HCT116 (cell line): ENCODE measurements at regions not wholly inside any gene's neighbourhood (a gene's known extent, or its start where the extent isn't known, plus 50 kb on each side); places are given as distances from the start of the nearest gene placed in this dataset.

Experiments
- ATAC-seq: fragments of 200-7000 bp; cut with Tn5 transposase; 2 replicates; pipeline ENCODE4 v1.9.1; 2020; ENCODE audit warnings: mild to moderate bottlenecking, moderate library complexity
- BruUV-seq: library from RNA; stranded (reverse); fragments of 400-500 nt; replicated peaks from 2 replicates; lab custom pipeline; 2021; lab: Mats Ljungman, UMichigan
- CTCF ChIA-PET: fragments of 300-600 bp; sonication (Branson Sonifier 250); formaldehyde crosslinking; loops from one replicate; lab custom pipeline; 2021; ENCODE audit warnings: antibody characterized with exemption; lab: Charles Lee
- POLR2A ChIA-PET: fragments of 300-600, 350-600 bp; sonication (Branson Sonifier 250); formaldehyde crosslinking; loops from one replicate; lab custom pipeline; 2021; ENCODE audit warnings: antibody characterized with exemption; lab: Charles Lee
- RAD21 ChIA-PET, 2 experiments: fragments of 300-600 bp; sonication (Branson Sonifier 250); formaldehyde crosslinking; loops; one replicate each; lab custom pipeline; 2023; ENCODE audit warnings: low total read pairs in 2 of 2; ENCODE audit not compliant: uncharacterized antibody in 2 of 2, unreplicated experiment in 2 of 2, low non-redundant PET in 1 of 2; lab: Charles Lee
- DNase-seq: peaks from one replicate; pipeline ENCODE4 v3.0.0-alpha.2; 2010; ENCODE audit warnings: low read depth, low spot score
- H2AFZ ChIP-seq: fragments of 200-600 bp; shearing (Covaris generic), sonication (generic); 2 replicates; pipeline ENCODE4 v1.6.1; 2017; ENCODE audit warnings: low read depth, mixed run types, mixed read lengths, antibody characterized with exemption, low read length; ENCODE audit not compliant: poor library complexity, severe bottlenecking
- H3K27ac ChIP-seq: 2 replicates; pipeline ENCODE4 v1.5.1; 2012; ENCODE audit warnings: low read depth, low read length
- H3K27me3 ChIP-seq: fragments of 200-600 bp; sonication (generic); 2 replicates; pipeline ENCODE4 v1.6.1; 2016; ENCODE audit warnings: mixed run types, low read length, mixed read lengths; ENCODE audit not compliant: insufficient read depth
- H3K36me3 ChIP-seq, 2 experiments: fragments of 200-500 bp in 1 of 2; fragments of 200-600 bp in 1 of 2; sonication (Bioruptor generic) in 1 of 2; sonication (generic) in 1 of 2; 2 replicates each; pipeline versions ENCODE4 v1.5.1 to v1.6.1; 2014 to 2016; ENCODE audit warnings: low read length in 2 of 2, inconsistent platforms in 1 of 2, mixed read lengths in 1 of 2, mixed run types in 1 of 2; ENCODE audit not compliant: insufficient read depth in 2 of 2, control insufficient read depth in 1 of 2
- H3K4me1 ChIP-seq, 2 experiments: fragments of 200-600 bp in 1 of 2; sonication (generic) in 1 of 2; 2 replicates each; pipeline versions ENCODE4 v1.5.1 to v1.6.1; 2012 to 2017; ENCODE audit warnings: low read length in 2 of 2, inconsistent platforms in 1 of 2, mild to moderate bottlenecking in 1 of 2, mixed read lengths in 1 of 2, mixed run types in 1 of 2, moderate library complexity in 1 of 2; ENCODE audit not compliant: insufficient read depth in 2 of 2, control insufficient read depth in 1 of 2
- H3K4me2 ChIP-seq: fragments of 200-600 bp; sonication (generic); 2 replicates; pipeline ENCODE4 v1.6.1; 2017; ENCODE audit warnings: mixed run types, low read length, mixed read lengths
- H3K4me3 ChIP-seq, 2 experiments: fragments of 200-600 bp in 1 of 2; sonication (generic) in 1 of 2; replicated peaks in 1 of 2; 2 replicates each; pipeline ENCODE4 v1.5.1; 2011 to 2016; ENCODE audit warnings: low read length in 2 of 2, control low read depth in 1 of 2, low read depth in 1 of 2, mild to moderate bottlenecking in 1 of 2, mixed read lengths in 1 of 2, mixed run types in 1 of 2
- H3K79me2 ChIP-seq: fragments of 200-600 bp; sonication (generic); 2 replicates; pipeline ENCODE4 v1.6.1; 2017; ENCODE audit warnings: mild to moderate bottlenecking, mixed run types, low read length, moderate library complexity, mixed read lengths; ENCODE audit not compliant: insufficient read depth
- H3K9ac ChIP-seq: fragments of 200-600 bp; sonication (generic); 2 replicates; pipeline ENCODE4 v1.6.1; 2016; ENCODE audit warnings: low read length, mixed read lengths
- H3K9me2 ChIP-seq: fragments of 200-600 bp; sonication (generic), shearing (Covaris generic); 2 replicates; pipeline ENCODE4 v1.6.1; 2017; ENCODE audit warnings: mixed run types, mild to moderate bottlenecking, moderate library complexity; ENCODE audit not compliant: insufficient read depth
- H3K9me3 ChIP-seq, 2 experiments: fragments of 200-500 bp in 1 of 2; fragments of 200-600 bp in 1 of 2; sonication (Bioruptor generic) in 1 of 2; sonication (generic) in 1 of 2; 2 replicates each; pipeline ENCODE4 v1.6.1; 2014 to 2017; ENCODE audit warnings: low read length in 2 of 2, mixed read lengths in 2 of 2, inconsistent platforms in 1 of 2, low read depth in 1 of 2, mild to moderate bottlenecking in 1 of 2, mixed run types in 1 of 2, moderate library complexity in 1 of 2; ENCODE audit not compliant: control insufficient read depth in 1 of 2, insufficient read depth in 1 of 2
- H4K20me1 ChIP-seq: fragments of 200-600 bp; sonication (generic), shearing (Covaris generic); 2 replicates; pipeline ENCODE4 v1.6.1; 2017; ENCODE audit warnings: mixed run types, mild to moderate bottlenecking, moderate library complexity; ENCODE audit not compliant: insufficient read depth
- CEBPB ChIP-seq: IDR thresholded peaks from 2 replicates; pipeline ENCODE4 v1.6.1; 2012; ENCODE audit warnings: low read depth
- ELF1 ChIP-seq: IDR thresholded peaks from 2 replicates; pipeline ENCODE4 v1.6.1; 2012; ENCODE audit warnings: low read depth, borderline replicate concordance
- EZH2phosphoT487 ChIP-seq: fragments of 200-600 bp; IDR thresholded peaks from 2 replicates; pipeline ENCODE4 v1.6.1; 2018; ENCODE audit warnings: antibody characterized with exemption, borderline replicate concordance
- POLR2A ChIP-seq: IDR thresholded peaks from 2 replicates; pipeline ENCODE4 v1.7.0; 2011; ENCODE audit warnings: borderline replicate concordance; ENCODE audit not compliant: insufficient read depth, insufficient read length; ENCODE audit errors: extremely low read depth
- POLR2AphosphoS5 ChIP-seq: IDR thresholded peaks from 2 replicates; pipeline ENCODE4 v1.6.1; 2011; ENCODE audit warnings: mild to moderate bottlenecking, low read depth, low read length, moderate library complexity
- RAD21 ChIP-seq: IDR thresholded peaks from 2 replicates; pipeline ENCODE4 v1.6.1; 2012; ENCODE audit warnings: low read depth, mild to moderate bottlenecking
- SIN3A ChIP-seq: IDR thresholded peaks from 2 replicates; pipeline ENCODE4 v1.6.1; 2012; ENCODE audit warnings: low read depth
- SP1 ChIP-seq: IDR thresholded peaks from 2 replicates; pipeline ENCODE4 v1.6.1; 2012; ENCODE audit warnings: low read depth
- TCF7L2 ChIP-seq: IDR thresholded peaks from 2 replicates; pipeline ENCODE4 v1.7.0; 2011; ENCODE audit warnings: borderline replicate concordance, inconsistent platforms; ENCODE audit not compliant: insufficient read depth, insufficient read length; ENCODE audit errors: extremely low read depth
- ZFX ChIP-seq: fragments of 450-650 bp; IDR thresholded peaks from 2 replicates; pipeline ENCODE4 v1.6.1; 2017
- ZNF274 ChIP-seq: fragments of 200-500 bp; sonication (Bioruptor generic); IDR thresholded peaks from 2 replicates; pipeline ENCODE4 v1.6.1; 2014; ENCODE audit warnings: mild to moderate bottlenecking, low read depth, low read length, inconsistent platforms
- intact Hi-C: fragments of 100-400 bp; cut with micrococcal nuclease; formaldehyde crosslinking; loops from 2 replicates; pipeline ENCODE4 v1.10.0; 2022
- TF ChIP-seq, protein P1 (sequence below): IDR thresholded peaks from 2 replicates; pipeline ENCODE4 v1.6.1; 2011; ENCODE audit warnings: mild to moderate bottlenecking, low read length, moderate library complexity; ENCODE audit not compliant: insufficient replicate concordance; ENCODE audit errors: extremely low read depth
- TF ChIP-seq, protein P2 (sequence below), 3 experiments: fragments of 200-600 bp in 1 of 3; sonication (generic) in 1 of 3; IDR thresholded peaks in 2 of 3; conservative IDR thresholded peaks in 1 of 3; 2 replicates each; pipeline ENCODE4 v1.5.1; 2012 to 2017; ENCODE audit warnings: low read depth in 2 of 3, low read length in 2 of 3, antibody characterized with exemption in 1 of 3, borderline replicate concordance in 1 of 3, control low read depth in 1 of 3, mild to moderate bottlenecking in 1 of 3, mixed read lengths in 1 of 3, mixed run types in 1 of 3, moderate library complexity in 1 of 3; ENCODE audit not compliant: insufficient read depth in 1 of 3
- TF ChIP-seq, protein P3 (sequence below): IDR thresholded peaks from 2 replicates; pipeline ENCODE4 v1.6.1; 2012; ENCODE audit warnings: low read depth

GRCh38 chr2:83376731-83377130 lies 1082.3 kb downstream of the SUCLG1 start:
- Histone ChIP-seq H3K4me1 (no peaks in the 10 kb centered on the region), H3K4me3 (no peak overlapping the region), H2AFZ (no peak overlapping the region), H3K9me2 (no peaks in the 10 kb centered on the region; the same call in 1 of the 2 replicates), H3K27ac (no peak overlapping the region), H4K20me1 (no peaks in the 10 kb centered on the region), H3K79me2 (no peaks in the 10 kb centered on the region), H3K9ac (no peak overlapping the region), H3K9me3 (no peaks in the 10 kb centered on the region), H3K4me2 (no peak overlapping the region), H3K27me3 (no peaks in the 10 kb centered on the region), H3K36me3 (no peaks in the 10 kb centered on the region)
- ATAC-seq = no peak
- intact Hi-C loops = no loop called here
- RAD21 ChIA-PET = no interaction called here
- CTCF ChIA-PET = no interaction called here
- BruUV-seq = no TSS peak
- no peak for DNase-seq
- TF ChIP-seq POLR2A (no peak), ZFX (no peak), POLR2AphosphoS5 (no peak), SP1 (no peak), SIN3A (no peak), RAD21 (no peak)
- TF ChIP-seq, protein P1, sequence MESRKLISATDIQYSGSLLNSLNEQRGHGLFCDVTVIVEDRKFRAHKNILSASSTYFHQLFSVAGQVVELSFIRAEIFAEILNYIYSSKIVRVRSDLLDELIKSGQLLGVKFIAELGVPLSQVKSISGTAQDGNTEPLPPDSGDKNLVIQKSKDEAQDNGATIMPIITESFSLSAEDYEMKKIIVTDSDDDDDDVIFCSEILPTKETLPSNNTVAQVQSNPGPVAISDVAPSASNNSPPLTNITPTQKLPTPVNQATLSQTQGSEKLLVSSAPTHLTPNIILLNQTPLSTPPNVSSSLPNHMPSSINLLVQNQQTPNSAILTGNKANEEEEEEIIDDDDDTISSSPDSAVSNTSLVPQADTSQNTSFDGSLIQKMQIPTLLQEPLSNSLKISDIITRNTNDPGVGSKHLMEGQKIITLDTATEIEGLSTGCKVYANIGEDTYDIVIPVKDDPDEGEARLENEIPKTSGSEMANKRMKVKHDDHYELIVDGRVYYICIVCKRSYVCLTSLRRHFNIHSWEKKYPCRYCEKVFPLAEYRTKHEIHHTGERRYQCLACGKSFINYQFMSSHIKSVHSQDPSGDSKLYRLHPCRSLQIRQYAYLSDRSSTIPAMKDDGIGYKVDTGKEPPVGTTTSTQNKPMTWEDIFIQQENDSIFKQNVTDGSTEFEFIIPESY = no peak
- POLR2A ChIA-PET = no interaction called here

DNA sequence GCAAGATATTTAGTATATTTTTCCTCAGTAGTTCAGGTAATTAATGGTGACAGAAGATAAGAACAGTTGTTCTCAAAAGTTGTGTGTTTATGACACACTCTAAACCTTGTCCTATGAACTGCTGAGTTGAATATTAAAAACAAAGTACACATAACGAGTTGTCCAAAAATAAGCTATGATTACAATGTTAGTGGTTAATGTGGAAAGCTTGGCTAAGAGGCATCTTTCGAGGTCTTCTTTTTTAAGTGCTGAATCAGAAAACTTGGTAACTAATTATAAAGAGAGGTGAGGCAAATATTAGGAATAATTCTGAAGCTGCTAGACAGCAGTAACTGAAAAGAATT lies 1088.7 kb downstream of the SUCLG1 start:
- H3K79me2 ChIP-seq = no peaks in the 10 kb centered on the region
- no peaks in the 10 kb centered on the region for H3K27me3 ChIP-seq
- no TSS peak for BruUV-seq
- ATAC-seq = no peak
- no peaks in the 10 kb centered on the region for H3K9me3 ChIP-seq
- no peak overlapping the region for H2AFZ ChIP-seq
- no peak overlapping the region for H3K4me2 ChIP-seq
- no peaks in the 10 kb centered on the region for H3K36me3 ChIP-seq
- no peak overlapping the region for H3K4me3 ChIP-seq
- ChIA-PET CTCF (no interaction called here), POLR2A (no interaction called here), RAD21 (no interaction called here)
- H4K20me1 ChIP-seq = no peaks in the 10 kb centered on the region
- DNase-seq = no peak
- no peak overlapping the region for H3K27ac ChIP-seq
- H3K4me1 ChIP-seq = no peaks in the 10 kb centered on the region
- intact Hi-C loops = no loop called here
- H3K9me2 ChIP-seq = no peaks in the 10 kb centered on the region; the same call in 1 of the 2 replicates
- no peak overlapping the region for H3K9ac ChIP-seq
- TF ChIP-seq, protein P2, sequence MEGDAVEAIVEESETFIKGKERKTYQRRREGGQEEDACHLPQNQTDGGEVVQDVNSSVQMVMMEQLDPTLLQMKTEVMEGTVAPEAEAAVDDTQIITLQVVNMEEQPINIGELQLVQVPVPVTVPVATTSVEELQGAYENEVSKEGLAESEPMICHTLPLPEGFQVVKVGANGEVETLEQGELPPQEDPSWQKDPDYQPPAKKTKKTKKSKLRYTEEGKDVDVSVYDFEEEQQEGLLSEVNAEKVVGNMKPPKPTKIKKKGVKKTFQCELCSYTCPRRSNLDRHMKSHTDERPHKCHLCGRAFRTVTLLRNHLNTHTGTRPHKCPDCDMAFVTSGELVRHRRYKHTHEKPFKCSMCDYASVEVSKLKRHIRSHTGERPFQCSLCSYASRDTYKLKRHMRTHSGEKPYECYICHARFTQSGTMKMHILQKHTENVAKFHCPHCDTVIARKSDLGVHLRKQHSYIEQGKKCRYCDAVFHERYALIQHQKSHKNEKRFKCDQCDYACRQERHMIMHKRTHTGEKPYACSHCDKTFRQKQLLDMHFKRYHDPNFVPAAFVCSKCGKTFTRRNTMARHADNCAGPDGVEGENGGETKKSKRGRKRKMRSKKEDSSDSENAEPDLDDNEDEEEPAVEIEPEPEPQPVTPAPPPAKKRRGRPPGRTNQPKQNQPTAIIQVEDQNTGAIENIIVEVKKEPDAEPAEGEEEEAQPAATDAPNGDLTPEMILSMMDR (IDR thresholded peaks at IDR 0.05 in 2 of 3, conservative IDR thresholded peaks at IDR 0.05 in 1 of 3; ENCODE audit: borderline replicate concordance in 1 of 3, insufficient read depth in 1 of 3, low read depth in 2 of 3, low read length in 2 of 3) = no peak
- TF ChIP-seq ZNF274 (no peak), TCF7L2 (no peak), ELF1 (no peak), RAD21 (no peak), EZH2phosphoT487 (no peak), SIN3A (no peak), CEBPB (no peak)
- TF ChIP-seq, protein P3, sequence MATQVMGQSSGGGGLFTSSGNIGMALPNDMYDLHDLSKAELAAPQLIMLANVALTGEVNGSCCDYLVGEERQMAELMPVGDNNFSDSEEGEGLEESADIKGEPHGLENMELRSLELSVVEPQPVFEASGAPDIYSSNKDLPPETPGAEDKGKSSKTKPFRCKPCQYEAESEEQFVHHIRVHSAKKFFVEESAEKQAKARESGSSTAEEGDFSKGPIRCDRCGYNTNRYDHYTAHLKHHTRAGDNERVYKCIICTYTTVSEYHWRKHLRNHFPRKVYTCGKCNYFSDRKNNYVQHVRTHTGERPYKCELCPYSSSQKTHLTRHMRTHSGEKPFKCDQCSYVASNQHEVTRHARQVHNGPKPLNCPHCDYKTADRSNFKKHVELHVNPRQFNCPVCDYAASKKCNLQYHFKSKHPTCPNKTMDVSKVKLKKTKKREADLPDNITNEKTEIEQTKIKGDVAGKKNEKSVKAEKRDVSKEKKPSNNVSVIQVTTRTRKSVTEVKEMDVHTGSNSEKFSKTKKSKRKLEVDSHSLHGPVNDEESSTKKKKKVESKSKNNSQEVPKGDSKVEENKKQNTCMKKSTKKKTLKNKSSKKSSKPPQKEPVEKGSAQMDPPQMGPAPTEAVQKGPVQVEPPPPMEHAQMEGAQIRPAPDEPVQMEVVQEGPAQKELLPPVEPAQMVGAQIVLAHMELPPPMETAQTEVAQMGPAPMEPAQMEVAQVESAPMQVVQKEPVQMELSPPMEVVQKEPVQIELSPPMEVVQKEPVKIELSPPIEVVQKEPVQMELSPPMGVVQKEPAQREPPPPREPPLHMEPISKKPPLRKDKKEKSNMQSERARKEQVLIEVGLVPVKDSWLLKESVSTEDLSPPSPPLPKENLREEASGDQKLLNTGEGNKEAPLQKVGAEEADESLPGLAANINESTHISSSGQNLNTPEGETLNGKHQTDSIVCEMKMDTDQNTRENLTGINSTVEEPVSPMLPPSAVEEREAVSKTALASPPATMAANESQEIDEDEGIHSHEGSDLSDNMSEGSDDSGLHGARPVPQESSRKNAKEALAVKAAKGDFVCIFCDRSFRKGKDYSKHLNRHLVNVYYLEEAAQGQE = no peak
